HepG2 (cell line): ENCODE measurements at regions not wholly inside any gene's neighbourhood (a gene's known extent, or its start where the extent isn't known, plus 50 kb on each side); places are given as distances from the start of the nearest gene placed in this dataset.

ENCODE experiments used
- ATAC-seq: fragments of 200-7000 bp; cut with Tn5 transposase; 3 replicates; pipeline ENCODE4 v1.9.1; 2020; ENCODE audit warnings: mild to moderate bottlenecking, moderate library complexity
- BruUV-seq: library from RNA; stranded (reverse); fragments of 400-500 nt; replicated peaks from 2 replicates; lab custom pipeline; 2021; lab: Mats Ljungman, UMichigan
- CTCF ChIA-PET: fragments of 300-600 bp; formaldehyde crosslinking; extraction: SDS; loops from one replicate; lab custom pipeline; 2021; ENCODE audit warnings: low total read pairs, inconsistent platforms, low intra/inter-chr PET ratio; lab: Yijun Ruan, JAX
- POLR2A ChIA-PET: fragments of 350-600 bp; sonication (Branson Sonifier 250); formaldehyde crosslinking; loops from one replicate; lab custom pipeline; 2020; ENCODE audit warnings: antibody characterized with exemption, inconsistent platforms; lab: Yijun Ruan, JAX
- DNase-seq: peaks from one replicate; pipeline ENCODE4 v3.0.0-alpha.2; 2015; ENCODE audit warnings: low spot score
- FAIRE-seq: peaks from 3 replicates; lab custom pipeline; 2011; peaks lifted over from hg19 to GRCh38; lab: Jason Lieb, UNC
- H2AFZ ChIP-seq: one replicate; pipeline ENCODE4 v1.6.1; 2011; ENCODE audit warnings: low read length, inconsistent platforms
- H3K27ac ChIP-seq: fragments of 300-600 bp; 3 replicates; pipeline ENCODE4 v1.8.0; 2011; ENCODE audit warnings: mixed run types, mild to moderate bottlenecking, mixed read lengths, low read length, inconsistent platforms; ENCODE audit not compliant: insufficient read depth; ENCODE audit errors: extremely low read length
- H3K27me3 ChIP-seq, 2 experiments: fragments of 200-600 bp in 1 of 2; 2 replicates in 1 of 2; 3 replicates in 1 of 2; pipeline versions ENCODE4 v1.6.0 to v1.8.0; 2011; ENCODE audit warnings: low read length in 2 of 2, mild to moderate bottlenecking in 2 of 2, moderate library complexity in 2 of 2, inconsistent platforms in 1 of 2; ENCODE audit not compliant: insufficient read depth in 2 of 2, control insufficient read depth in 1 of 2
- H3K36me3 ChIP-seq, 2 experiments: fragments of 200-600 bp in 1 of 2; replicated peaks in 1 of 2; 2 replicates in 1 of 2; 3 replicates in 1 of 2; pipeline versions ENCODE4 v1.5.1 to v1.8.0; 2011; ENCODE audit warnings: low read length in 2 of 2, inconsistent platforms in 1 of 2; ENCODE audit not compliant: insufficient read depth in 2 of 2, control insufficient read depth in 1 of 2
- H3K4me1 ChIP-seq: 2 replicates; pipeline ENCODE4 v1.5.1; 2012; ENCODE audit warnings: low read length, inconsistent platforms; ENCODE audit not compliant: insufficient read depth
- H3K4me2 ChIP-seq: 2 replicates; pipeline ENCODE4 v1.6.0; 2011; ENCODE audit warnings: low read depth, low read length, inconsistent platforms
- H3K4me3 ChIP-seq, 3 experiments: fragments of 200-600 bp in 1 of 3; sonication (generic), shearing (Covaris generic) in 1 of 3; replicated peaks in 1 of 3; 2 replicates each; pipeline ENCODE4 v1.5.1; 2011 to 2016; ENCODE audit warnings: low read length in 3 of 3, inconsistent platforms in 2 of 3, low read depth in 2 of 3, mild to moderate bottlenecking in 2 of 3, control low read depth in 1 of 3, mixed read lengths in 1 of 3; ENCODE audit not compliant: insufficient read depth in 1 of 3
- H3K79me2 ChIP-seq: one replicate; pipeline ENCODE4 v1.6.1; 2011; ENCODE audit warnings: low read length, inconsistent platforms; ENCODE audit not compliant: insufficient read depth
- H3K9ac ChIP-seq: 2 replicates; pipeline ENCODE4 v1.6.0; 2011; ENCODE audit warnings: mild to moderate bottlenecking, low read depth, low read length, inconsistent platforms; ENCODE audit not compliant: insufficient read depth
- H3K9me3 ChIP-seq: 2 replicates; pipeline ENCODE4 v1.5.1; 2012; ENCODE audit warnings: mild to moderate bottlenecking, low read length
- H4K20me1 ChIP-seq: 2 replicates; pipeline ENCODE4 v1.6.0; 2011; ENCODE audit warnings: inconsistent platforms, mild to moderate bottlenecking, low read length, moderate library complexity; ENCODE audit not compliant: insufficient read depth
- FOXA1 ChIP-seq, 2 experiments: fragments of 450-650 bp in 1 of 2; sonication (generic) in 1 of 2; formaldehyde crosslinking in 1 of 2; IDR thresholded peaks; 2 replicates each; pipeline versions ENCODE4 v1.4.0 to v1.6.1; 2016 to 2020; ENCODE audit warnings: missing genetic modification reagents in 1 of 2
- HNRNPLL ChIP-seq: fragments of 200-400 bp; formaldehyde crosslinking; IDR thresholded peaks from 2 replicates; pipeline ENCODE4 v1.6.1; 2017; ENCODE audit warnings: mild to moderate bottlenecking, low read depth, low read length; ENCODE audit not compliant: poor library complexity, severe bottlenecking
- LRRFIP1 ChIP-seq: sonication (generic); formaldehyde crosslinking; conservative IDR thresholded peaks from 2 replicates; pipeline ENCODE4 v1.4.0; 2020; ENCODE audit warnings: missing genetic modification reagents
- MIER2 ChIP-seq: IDR thresholded peaks from 2 replicates; pipeline ENCODE4 v1.6.1; 2016; ENCODE audit warnings: missing biosample characterization, missing genetic modification reagents
- TFDP1 ChIP-seq: IDR thresholded peaks from 2 replicates; pipeline ENCODE4 v1.6.1; 2016; ENCODE audit warnings: missing compliant biosample characterization, missing genetic modification reagents, borderline replicate concordance
- ZFAT ChIP-seq: sonication (generic); formaldehyde crosslinking; conservative IDR thresholded peaks from 2 replicates; pipeline ENCODE4 v1.8.1; 2023; ENCODE audit warnings: missing genetic modification reagents, inconsistent platforms
- ZNF280D ChIP-seq: sonication (generic); formaldehyde crosslinking; IDR thresholded peaks from 2 replicates; pipeline ENCODE4 v1.5.1; 2020; ENCODE audit warnings: mild to moderate bottlenecking, missing genetic modification reagents
- ZNF432 ChIP-seq: sonication (generic); formaldehyde crosslinking; IDR thresholded peaks from 2 replicates; pipeline ENCODE4 v1.5.0; 2020; ENCODE audit warnings: missing genetic modification reagents, mild to moderate bottlenecking, borderline replicate concordance
- ZNF619 ChIP-seq: sonication (generic); formaldehyde crosslinking; IDR thresholded peaks from 2 replicates; pipeline ENCODE4 v1.4.0; 2020; ENCODE audit warnings: mild to moderate bottlenecking, missing genetic modification reagents
- ZNF678 ChIP-seq: sonication (generic); formaldehyde crosslinking; IDR thresholded peaks from 2 replicates; pipeline ENCODE4 v1.4.0; 2020; ENCODE audit warnings: mild to moderate bottlenecking, missing genetic modification reagents
- ZNF749 ChIP-seq: sonication (generic); formaldehyde crosslinking; IDR thresholded peaks from 2 replicates; pipeline ENCODE4 v1.8.0; 2022; ENCODE audit warnings: mild to moderate bottlenecking, missing genetic modification reagents, moderate library complexity, borderline replicate concordance
- ZNF75D ChIP-seq: sonication (generic); formaldehyde crosslinking; IDR thresholded peaks from 2 replicates; pipeline ENCODE4 v1.8.1; 2023; ENCODE audit warnings: missing genetic modification reagents, mild to moderate bottlenecking, borderline replicate concordance
- WGBS: methylation state at CpG from one replicate; pipeline ENCODE4 v1.1.6; 2017; ENCODE audit warnings: low lambda C conversion rate; 5-methylcytosine and 5-hydroxymethylcytosine counted together
- in situ Hi-C: cut with HindIII; loops from 2 replicates; pipeline ENCODE4 v1.10.0; 2017; ENCODE audit warnings: low pct_unique_long_range_greater_than_20kb; ENCODE audit not compliant: extremely low pct_ligation_motif_present
- intact Hi-C: fragments of 100-400 bp; cut with micrococcal nuclease; formaldehyde crosslinking; loops from one replicate; pipeline ENCODE4 v1.10.0; 2022; ENCODE audit not compliant: unreplicated experiment
- TF ChIP-seq, protein P1 (sequence below): IDR thresholded peaks from 2 replicates; pipeline ENCODE4 v1.6.1; 2016; ENCODE audit warnings: low read depth, borderline replicate concordance
- TF ChIP-seq, protein P2 (sequence below): IDR thresholded peaks from 2 replicates; pipeline ENCODE4 v1.6.1; 2016; ENCODE audit warnings: low read depth

DNA sequence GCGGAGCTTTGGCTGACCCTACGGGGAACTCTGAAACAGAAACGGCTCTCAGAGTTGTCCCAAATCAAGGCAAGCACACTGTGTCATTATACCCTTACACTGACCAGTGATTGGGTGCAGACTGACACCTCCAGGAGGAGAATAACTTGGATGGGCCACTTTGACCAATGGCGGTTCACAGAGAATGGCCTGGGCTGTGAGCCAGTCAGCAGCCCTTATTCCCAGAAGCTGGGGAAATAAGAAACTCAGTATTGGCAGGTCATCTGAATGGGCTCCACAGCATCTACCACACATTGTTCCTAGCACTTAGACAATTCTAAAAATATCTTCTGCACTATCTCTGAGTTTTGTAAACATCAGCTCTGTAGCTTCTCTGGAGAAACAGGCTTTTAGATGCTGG is 265.2 kb downstream of the ADGRL2 start (continued):
- TF ChIP-seq ZNF280D (CRISPR knock-in tag), result no peak
- TF ChIP-seq ZNF75D (CRISPR knock-in tag), result no peak
- no peak for TF ChIP-seq HNRNPLL
- TF ChIP-seq TFDP1 (CRISPR knock-in tag), result no peak
- TF ChIP-seq MIER2 (CRISPR knock-in tag), result no peak
- no peak for TF ChIP-seq ZNF619 (CRISPR knock-in tag)
- no peak for TF ChIP-seq ZNF749
- TF ChIP-seq ZNF678 (CRISPR knock-in tag), result no peak

DNA sequence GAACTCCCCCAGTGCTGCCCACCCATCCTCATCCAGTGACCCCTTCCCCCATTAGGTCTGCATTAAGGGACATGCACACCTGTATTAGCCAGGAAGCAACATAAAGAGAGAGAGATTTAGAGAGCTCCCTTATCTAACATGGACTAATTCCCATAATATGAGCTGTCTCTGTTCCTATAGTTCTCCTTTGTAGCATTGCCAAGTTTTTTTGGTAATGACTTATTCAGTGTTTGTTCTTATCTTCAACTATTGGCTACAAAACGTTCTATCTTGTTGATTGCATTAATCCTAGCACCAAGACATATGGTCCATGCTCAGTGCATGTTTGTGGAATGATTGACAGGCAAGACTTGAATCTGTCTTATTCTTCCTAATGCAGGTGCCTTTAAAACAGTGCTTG is 264.0 kb downstream of the ADGRL2 start:
- intact Hi-C loops, result no loop called here
- POLR2A ChIA-PET, result no interaction called here
- no peak for ATAC-seq
- TF ChIP-seq, protein P1, sequence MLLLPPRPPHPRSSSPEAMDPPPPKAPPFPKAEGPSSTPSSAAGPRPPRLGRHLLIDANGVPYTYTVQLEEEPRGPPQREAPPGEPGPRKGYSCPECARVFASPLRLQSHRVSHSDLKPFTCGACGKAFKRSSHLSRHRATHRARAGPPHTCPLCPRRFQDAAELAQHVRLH, result no peak
- TF ChIP-seq FOXA1 (IDR thresholded peaks at IDR 0.05), result no peak
- no peak for TF ChIP-seq FOXA1 (CRISPR knock-in tag; IDR thresholded peaks at IDR 0.05)
- no peak for TF ChIP-seq LRRFIP1 (CRISPR knock-in tag)
- no peak for TF ChIP-seq ZFAT (CRISPR knock-in tag)
- TF ChIP-seq ZNF432 (CRISPR knock-in tag), result no peak
- TF ChIP-seq, protein P2, sequence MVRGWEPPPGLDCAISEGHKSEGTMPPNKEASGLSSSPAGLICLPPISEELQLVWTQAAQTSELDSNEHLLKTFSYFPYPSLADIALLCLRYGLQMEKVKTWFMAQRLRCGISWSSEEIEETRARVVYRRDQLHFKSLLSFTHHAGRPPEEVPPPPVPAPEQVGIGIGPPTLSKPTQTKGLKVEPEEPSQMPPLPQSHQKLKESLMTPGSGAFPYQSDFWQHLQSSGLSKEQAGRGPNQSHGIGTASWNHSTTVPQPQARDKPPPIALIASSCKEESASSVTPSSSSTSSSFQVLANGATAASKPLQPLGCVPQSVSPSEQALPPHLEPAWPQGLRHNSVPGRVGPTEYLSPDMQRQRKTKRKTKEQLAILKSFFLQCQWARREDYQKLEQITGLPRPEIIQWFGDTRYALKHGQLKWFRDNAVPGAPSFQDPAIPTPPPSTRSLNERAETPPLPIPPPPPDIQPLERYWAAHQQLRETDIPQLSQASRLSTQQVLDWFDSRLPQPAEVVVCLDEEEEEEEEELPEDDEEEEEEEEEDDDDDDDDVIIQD (CRISPR knock-in tag), result no peak

More for the DNA sequence above, 264.0 kb downstream of the ADGRL2 start:
- no peak overlapping the region for H3K4me2 ChIP-seq
- no peak overlapping the region for H3K27ac ChIP-seq
- CTCF ChIA-PET, result no interaction called here
- H3K9me3 ChIP-seq, result peaks cover 45% of the 10 kb centered on the region
- no peak overlapping the region for H3K4me3 ChIP-seq
- H3K4me1 ChIP-seq, result no peaks in the 10 kb centered on the region
- no TSS peak for BruUV-seq
- DNase-seq (no peak), FAIRE-seq (no peak)
- no peaks in the 10 kb centered on the region for H4K20me1 ChIP-seq
- no peak overlapping the region for H2AFZ ChIP-seq
- WGBS, result 0% methylated on average over 1 of the region's 1 CpG
- no peak overlapping the region for H3K9ac ChIP-seq
- no peaks in the 10 kb centered on the region for H3K27me3 ChIP-seq
- no peaks in the 10 kb centered on the region for H3K36me3 ChIP-seq
- H3K79me2 ChIP-seq, result no peaks in the 10 kb centered on the region
- in situ Hi-C loops, result no loop called here
